ENCODE measurements at regions not wholly inside any gene's neighbourhood (a gene's known extent, or its start where the extent isn't known, plus 50 kb on each side); places are given as distances from the start of the nearest gene placed in this dataset.
"Not testable (repeated sequence)": the region's sequence is repeated elsewhere in the genome, so short reads cannot be mapped to it uniquely, and the experiment has no call there.

DNA sequence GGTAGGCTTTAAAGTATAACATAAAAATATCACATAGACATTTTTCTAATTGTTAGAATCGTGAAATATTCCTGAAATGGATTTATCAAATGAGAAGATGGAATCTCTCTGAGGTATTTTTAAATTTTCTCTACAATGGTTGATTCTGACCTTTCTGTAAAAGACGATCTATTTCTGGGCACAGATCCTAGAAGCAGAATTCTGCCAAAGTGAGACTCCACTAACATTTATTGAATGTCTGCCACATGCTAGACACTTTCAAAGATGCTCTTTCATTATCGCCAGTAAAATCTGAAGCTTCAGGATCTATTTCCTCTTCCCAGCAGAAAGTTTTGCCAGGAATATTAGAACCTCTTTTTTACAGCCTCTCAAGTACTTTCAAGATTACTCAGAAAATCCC, 64.1 kb upstream of the TMEM45B start:
- TF ChIP-seq SPI1 (IDR thresholded peaks at IDR 0.05; ENCODE audit: low read depth, low read length), result no peak
- FAIRE-seq, result no peak

DNA sequence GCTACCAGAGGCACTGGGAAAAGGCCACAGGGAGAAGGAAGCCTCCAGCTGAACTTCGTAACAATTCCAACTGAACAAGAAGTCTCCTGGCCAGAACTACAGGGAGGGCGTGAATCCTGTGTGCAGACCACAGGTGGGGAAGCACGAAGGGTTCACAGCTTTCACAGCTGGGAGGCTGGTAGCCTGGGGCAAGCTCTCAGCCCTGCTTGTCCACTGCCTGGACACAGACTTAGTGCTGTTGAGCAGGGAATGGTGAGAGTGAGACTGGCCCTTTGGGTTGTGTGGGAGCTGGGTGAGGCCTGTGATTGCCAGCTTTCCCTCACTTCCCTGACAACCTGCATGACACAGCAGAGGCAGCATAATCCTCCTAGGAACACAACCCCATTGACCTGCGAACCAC, 52.1 kb upstream of the TMEM45B start:
- DNase-seq (ENCODE audit: insufficient read length, low spot score); FAIRE-seq: not testable (repeated sequence)

More for the DNA sequence above, 64.1 kb upstream of the TMEM45B start:
- DNase-seq (ENCODE audit: insufficient read length, low spot score), result no peak

DNA sequence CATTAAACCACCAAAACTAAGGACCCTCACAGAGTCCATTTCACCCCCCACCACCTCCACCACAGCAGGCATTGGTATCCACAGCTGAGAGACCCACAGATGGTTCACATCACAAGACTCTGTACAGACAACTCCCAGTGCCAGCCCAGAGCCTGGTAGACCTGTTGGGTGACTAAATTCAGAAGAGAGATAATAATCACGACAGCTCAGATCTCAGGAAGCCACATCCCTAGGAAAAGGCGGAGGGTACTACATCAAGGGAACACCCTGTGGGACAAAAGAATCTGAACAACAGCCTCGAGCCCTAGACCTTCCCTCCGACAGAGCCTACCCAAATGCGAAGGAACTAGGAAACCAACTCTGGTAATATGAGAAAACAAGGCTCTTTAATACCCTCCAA, 51.4 kb upstream of the TMEM45B start:
- FAIRE-seq; DNase-seq (ENCODE audit: insufficient read length, low spot score): not testable (repeated sequence)
